Urinary bladder (tissue), 3 donors: ENCODE measurements at regions not wholly inside any gene's neighbourhood (a gene's known extent, or its start where the extent isn't known, plus 50 kb on each side); places are given as distances from the start of the nearest gene placed in this dataset.
A peak's percentile ranks its signal among the peaks of the same experiment; 100 is the strongest.

Source experiments
- DNase-seq: peaks from one replicate; pipeline ENCODE4 v3.0.0-alpha.2; 2015; ENCODE audit errors: extremely low spot score
- H3K27ac ChIP-seq: one replicate; pipeline ENCODE4 v1.5.1; 2013; ENCODE audit warnings: low read depth, mild to moderate bottlenecking, moderate library complexity
- H3K36me3 ChIP-seq: one replicate; pipeline ENCODE4 v1.6.1; 2013; ENCODE audit warnings: mild to moderate bottlenecking, moderate library complexity; ENCODE audit not compliant: insufficient read depth
- H3K4me1 ChIP-seq: one replicate; pipeline ENCODE4 v1.6.1; 2013; ENCODE audit warnings: mild to moderate bottlenecking, moderate library complexity; ENCODE audit not compliant: insufficient read depth
- H3K4me3 ChIP-seq: one replicate; pipeline ENCODE4 v1.5.1; 2013; ENCODE audit warnings: low read depth, low read length
- WGBS: extraction: QIAGEN DNeasy Blood & Tissue Kit; methylation state at CpG from one replicate; pipeline ENCODE4 v1.1.7; 2013; 5-methylcytosine and 5-hydroxymethylcytosine counted together
- donor health status: healthy with polysubstance abuse.
- donor health status: healthy.

- H3K36me3 ChIP-seq: no peaks in the 10 kb centered on the region
- H3K27ac ChIP-seq: no peak overlapping the region
- H3K4me1 ChIP-seq: no peaks in the 10 kb centered on the region
- DNase-seq: no peak
- no peak overlapping the region for H3K4me3 ChIP-seq
- WGBS: 94% methylated on average over 1 of the region's 1 CpG
These were observed 117.6 kb upstream of the PLEKHG7 start for GRCh38 chr12:92585115-92585727.

- Histone ChIP-seq H3K4me3 (no peak overlapping the region), H3K4me1 (no peaks in the 10 kb centered on the region), H3K36me3 (no peaks in the 10 kb centered on the region), H3K27ac (no peak overlapping the region)
- 90% methylated on average over 2 of the region's 2 CpGs for WGBS
- DNase-seq: no peak
These were observed 118.9 kb upstream of the PLEKHG7 start for GRCh38 chr12:92583910-92584309.

GRCh38 chr12:92582893-92583292 is 119.9 kb upstream of the PLEKHG7 start:
- DNase-seq: no peak
- no peaks in the 10 kb centered on the region for H3K36me3 ChIP-seq
- WGBS: 84% methylated on average over 2 of the region's 2 CpGs
- H3K4me3 ChIP-seq: no peak overlapping the region
- H3K4me1 ChIP-seq: no peaks in the 10 kb centered on the region
- H3K27ac ChIP-seq: no peak overlapping the region

- no peak overlapping the region for H3K4me3 ChIP-seq
- H3K36me3 ChIP-seq: no peaks in the 10 kb centered on the region
- 65% methylated on average over 4 of the region's 4 CpGs for WGBS
- no peak overlapping the region for H3K27ac ChIP-seq
- H3K4me1 ChIP-seq: no peaks in the 10 kb centered on the region
- no peak for DNase-seq
These were observed 120.3 kb upstream of the PLEKHG7 start for GRCh38 chr12:92582475-92582874.

GRCh38 chr12:92581604-92582003 is 121.2 kb upstream of the PLEKHG7 start:
- Histone ChIP-seq H3K4me1 (no peaks in the 10 kb centered on the region), H3K4me3 (no peak overlapping the region), H3K27ac (no peak overlapping the region), H3K36me3 (no peaks in the 10 kb centered on the region)
- DNase-seq: no peak
- 46% methylated on average over 1 of the region's 1 CpG for WGBS

- Histone ChIP-seq H3K27ac (no peak overlapping the region), H3K36me3 (no peaks in the 10 kb centered on the region), H3K4me1 (no peaks in the 10 kb centered on the region), H3K4me3 (no peak overlapping the region)
- WGBS: 94% methylated on average over 6 of the region's 6 CpGs
- no peak for DNase-seq
These were observed 127.7 kb upstream of the PLEKHG7 start for GRCh38 chr12:92574911-92575570.

- 84% methylated on average over 8 of the region's 8 CpGs for WGBS
- Histone ChIP-seq H3K36me3 (no peaks in the 10 kb centered on the region), H3K4me3 (no peak overlapping the region), H3K4me1 (no peaks in the 10 kb centered on the region), H3K27ac (no peak overlapping the region)
- DNase-seq: no peak
These were observed 128.6 kb upstream of the PLEKHG7 start for GRCh38 chr12:92574051-92574783.

GRCh38 chr12:92573104-92573503 is 129.7 kb upstream of the PLEKHG7 start:
- no peaks in the 10 kb centered on the region for H3K36me3 ChIP-seq
- 87% methylated on average over 4 of the region's 4 CpGs for WGBS
- DNase-seq: no peak
- H3K27ac ChIP-seq: no peak overlapping the region
- H3K4me1 ChIP-seq: no peaks in the 10 kb centered on the region
- H3K4me3 ChIP-seq: no peak overlapping the region

GRCh38 chr12:92571844-92572543 is 130.8 kb upstream of the PLEKHG7 start:
- no peaks in the 10 kb centered on the region for H3K4me1 ChIP-seq
- H3K27ac ChIP-seq: no peak overlapping the region
- no peak overlapping the region for H3K4me3 ChIP-seq
- no peak for DNase-seq
- no peaks in the 10 kb centered on the region for H3K36me3 ChIP-seq
- whole genome bisulfite sequencing: 94% methylated on average over 8 of the region's 8 CpGs

GRCh38 chr12:92571169-92571568 is 131.6 kb upstream of the PLEKHG7 start:
- H3K27ac ChIP-seq: no peak overlapping the region
- no peak for DNase-seq
- H3K36me3 ChIP-seq: no peaks in the 10 kb centered on the region
- no peak overlapping the region for H3K4me3 ChIP-seq
- H3K4me1 ChIP-seq: no peaks in the 10 kb centered on the region
- WGBS: 86% methylated on average over 4 of the region's 4 CpGs

GRCh38 chr12:92570056-92570753 is 132.6 kb upstream of the PLEKHG7 start:
- peak; percentile 74 for DNase-seq
- Histone ChIP-seq H3K36me3 (no peaks in the 10 kb centered on the region), H3K27ac (no peak overlapping the region), H3K4me3 (no peak overlapping the region), H3K4me1 (no peaks in the 10 kb centered on the region)
- 12% methylated on average over 4 of the region's 4 CpGs for WGBS

- 70% methylated on average over 2 of the region's 2 CpGs for WGBS
- Histone ChIP-seq H3K4me3 (no peak overlapping the region), H3K36me3 (no peaks in the 10 kb centered on the region), H3K27ac (no peak overlapping the region), H3K4me1 (no peaks in the 10 kb centered on the region)
- DNase-seq: no peak
These were observed 134.1 kb upstream of the PLEKHG7 start for GRCh38 chr12:92568691-92569090.

- no peaks in the 10 kb centered on the region for H3K4me1 ChIP-seq
- H3K27ac ChIP-seq: no peak overlapping the region
- H3K36me3 ChIP-seq: no peaks in the 10 kb centered on the region
- no peak overlapping the region for H3K4me3 ChIP-seq
- no peak for DNase-seq
These were observed 136.3 kb upstream of the PLEKHG7 start for GRCh38 chr12:92566448-92567019.
